HG03280 (cell line): ENCODE measurements at regions not wholly inside any gene's neighbourhood (a gene's known extent, or its start where the extent isn't known, plus 50 kb on each side); places are given as distances from the start of the nearest gene placed in this dataset.

ENCODE experiments used
- ATAC-seq: cut with Tn5 transposase; IDR thresholded peaks from one replicate; pipeline ENCODE4 v1.9.1; 2021; ENCODE audit warnings: mild to moderate bottlenecking, moderate library complexity; ENCODE audit not compliant: unreplicated experiment

- no peak for ATAC-seq
Measured at GRCh38 chr18:71798986-71799673, 745.0 kb downstream of the CBLN2 start.

GRCh38 chr18:71797554-71797953 is 746.6 kb downstream of the CBLN2 start:
- ATAC-seq: no peak

DNA sequence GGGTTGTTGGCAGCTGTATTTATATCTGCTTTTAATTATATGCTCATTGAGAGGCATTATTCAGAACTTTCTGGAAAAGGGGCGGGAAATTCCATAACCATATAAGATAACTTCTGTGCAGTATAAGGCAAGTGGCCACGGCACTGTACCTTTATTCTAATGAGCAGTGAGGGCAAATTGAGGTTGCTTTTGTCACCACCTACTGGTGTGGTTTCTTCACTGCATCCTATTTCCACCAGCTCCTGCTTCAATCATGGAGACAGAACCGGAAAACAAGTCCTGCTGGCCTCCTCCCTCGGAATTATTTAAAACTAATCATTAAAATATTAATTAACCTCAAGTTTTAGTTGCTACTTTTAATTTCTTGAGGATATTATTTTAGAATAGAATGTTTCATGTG is 759.4 kb downstream of the CBLN2 start:
- no peak for ATAC-seq

- ATAC-seq: no peak
Measured at GRCh38 chr18:71760541-71760940, 783.6 kb downstream of the CBLN2 start.

GRCh38 chr18:71754246-71754645 is 789.9 kb downstream of the CBLN2 start:
- ATAC-seq: no peak

DNA sequence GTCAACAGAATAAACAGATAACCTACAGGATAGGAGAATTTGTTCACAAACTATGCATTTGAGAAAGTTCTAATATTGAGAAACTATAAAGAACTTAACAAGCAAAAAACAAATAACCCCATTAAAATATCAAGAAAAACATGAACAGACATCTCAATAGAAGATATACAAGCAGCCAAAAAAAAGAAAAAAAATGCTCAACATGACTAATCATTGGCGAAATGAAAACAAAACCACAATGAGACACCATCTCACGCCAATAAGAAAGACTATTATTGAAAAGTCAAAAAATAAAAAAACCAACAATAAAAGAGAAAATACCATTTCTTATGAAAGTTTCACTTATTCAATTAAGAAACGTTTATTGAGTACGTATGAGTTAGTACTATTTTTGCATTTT is 800.5 kb downstream of the CBLN2 start:
- ATAC-seq: no peak

- no peak for ATAC-seq
Measured at GRCh38 chr18:71729611-71730010, 814.5 kb downstream of the CBLN2 start.

DNA sequence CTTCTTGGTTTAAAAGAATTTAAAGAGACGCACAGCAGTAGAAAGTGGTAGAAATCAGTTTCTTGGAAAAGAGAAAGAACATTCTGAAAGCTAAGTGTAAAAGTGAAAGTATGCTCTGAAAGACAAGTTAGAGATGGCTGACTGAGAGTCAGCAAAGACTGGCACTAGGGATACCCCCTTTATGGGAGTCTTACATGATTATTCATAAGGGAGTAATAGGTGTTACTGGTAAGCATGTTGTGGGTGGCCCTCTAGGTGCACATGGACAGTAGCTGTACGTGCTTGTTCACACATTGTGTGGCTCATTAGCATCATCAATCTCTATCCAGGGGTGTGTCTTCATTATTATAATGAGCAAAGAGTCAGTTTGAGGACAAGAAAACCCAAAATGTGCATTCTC is 816.2 kb downstream of the CBLN2 start:
- ATAC-seq: no peak

DNA sequence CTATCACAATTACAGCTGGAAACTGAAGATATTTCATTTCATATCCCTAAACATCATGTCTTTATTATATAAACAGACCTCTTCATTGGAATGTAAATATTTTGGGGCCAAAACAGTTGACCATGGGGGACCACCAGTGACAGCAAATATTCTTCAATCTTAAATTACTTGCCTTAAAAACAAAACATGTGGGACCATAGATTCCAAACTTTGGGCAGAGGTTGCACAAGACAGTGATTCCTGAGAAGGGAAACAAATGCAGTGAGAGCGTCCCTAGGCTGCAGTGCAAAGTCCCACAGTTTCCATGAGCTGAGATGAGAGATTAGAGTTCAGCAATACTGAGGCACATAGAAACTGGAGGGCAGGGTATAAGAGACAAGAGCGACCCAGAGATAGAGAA is 818.9 kb downstream of the CBLN2 start:
- no peak for ATAC-seq

DNA sequence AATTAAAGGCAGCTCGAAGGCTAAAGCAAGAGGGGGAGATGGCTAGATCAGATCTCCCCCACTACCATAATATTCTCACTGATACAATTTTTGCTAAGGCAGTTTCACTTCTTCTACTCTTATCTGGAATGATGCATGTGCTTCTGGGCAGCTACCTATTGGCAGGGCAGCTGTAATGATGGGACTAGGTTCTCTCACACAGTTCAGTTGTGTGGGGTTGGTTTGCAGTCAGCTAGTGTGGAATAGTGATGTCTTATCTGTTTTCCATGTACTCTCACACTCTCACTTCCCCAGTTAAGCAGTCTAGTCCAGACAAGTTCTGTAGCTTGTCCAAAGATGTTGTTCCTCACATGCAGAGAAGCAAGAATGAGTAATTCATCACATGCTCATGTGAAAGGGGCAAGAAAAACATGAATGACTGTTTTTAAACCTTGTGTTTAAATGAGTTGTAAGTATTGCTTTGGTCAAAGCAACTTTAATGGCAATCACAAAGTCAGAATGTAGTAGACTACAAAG is 836.1 kb downstream of the CBLN2 start:
- ATAC-seq: no peak

GRCh38 chr18:71707400-71707799 is 836.7 kb downstream of the CBLN2 start:
- ATAC-seq: no peak

- ATAC-seq: no peak
Measured at GRCh38 chr18:71689416-71690160, 854.6 kb downstream of the CBLN2 start.

DNA sequence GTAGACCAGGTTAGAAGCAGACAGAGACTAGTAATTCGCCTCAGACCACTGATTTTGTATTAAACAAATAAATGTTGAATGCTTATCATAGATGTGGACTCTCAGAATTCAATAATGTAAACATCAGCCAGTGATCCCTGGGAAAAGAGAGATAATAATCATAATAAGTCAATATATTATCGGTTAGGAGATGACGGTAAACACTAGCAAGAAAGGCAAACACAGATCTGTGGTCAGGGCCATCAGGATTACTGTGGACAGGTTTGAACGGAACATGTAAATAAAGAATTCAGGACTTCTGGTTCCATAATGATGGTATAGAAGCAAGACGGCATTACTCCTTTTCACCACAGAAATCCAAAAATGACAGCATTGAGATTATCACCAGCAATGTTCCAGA is 861.6 kb downstream of the CBLN2 start:
- ATAC-seq: no peak

GRCh38 chr18:71678144-71678543 is 866.0 kb downstream of the CBLN2 start:
- no peak for ATAC-seq

DNA sequence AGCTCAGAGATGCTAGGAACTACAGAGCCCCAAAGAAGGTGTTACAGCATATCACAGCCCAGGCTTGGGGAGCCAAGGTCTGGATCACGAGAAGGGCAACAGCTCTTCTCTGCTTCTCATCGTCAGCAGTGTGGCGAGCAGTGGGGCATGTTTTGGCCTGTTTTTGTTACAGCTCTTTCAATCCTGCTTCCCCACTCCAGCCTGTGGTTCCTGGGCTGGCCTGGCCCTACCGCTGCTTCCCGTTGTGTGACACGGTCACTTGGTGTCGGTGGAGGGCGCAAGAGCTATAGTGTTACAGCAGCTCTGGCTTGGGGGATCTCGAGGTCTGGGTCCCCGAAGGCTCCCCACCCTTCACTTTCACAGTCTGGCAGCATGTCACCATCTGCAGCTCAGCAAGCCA is 870.2 kb downstream of the CBLN2 start:
- ATAC-seq: no peak

GRCh38 chr18:71673498-71673897 is 870.6 kb downstream of the CBLN2 start:
- ATAC-seq: no peak

DNA sequence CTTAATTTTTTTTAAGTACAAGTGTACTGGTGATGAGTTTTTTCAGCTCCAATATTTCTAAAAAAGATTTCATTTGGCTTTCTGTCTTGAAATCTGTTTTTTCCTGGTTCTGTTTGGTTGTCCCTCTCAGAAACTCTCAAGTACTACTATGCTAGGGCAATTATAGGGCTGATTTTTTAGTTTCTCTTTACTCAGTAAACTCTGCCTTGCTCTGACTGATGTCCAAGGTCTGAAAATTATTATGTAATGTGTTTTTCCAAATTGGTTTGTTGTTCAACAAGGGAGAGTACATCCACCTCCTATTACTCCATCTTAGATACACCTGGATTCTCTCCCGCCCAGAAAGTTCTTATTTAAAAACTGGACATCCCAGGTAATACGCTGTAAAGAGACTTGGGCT is 877.7 kb downstream of the CBLN2 start:
- ATAC-seq: no peak

GRCh38 chr18:71665131-71665530 is 879.0 kb downstream of the CBLN2 start:
- ATAC-seq: no peak

GRCh38 chr18:71643822-71644221 is 900.3 kb downstream of the CBLN2 start:
- no peak for ATAC-seq

DNA sequence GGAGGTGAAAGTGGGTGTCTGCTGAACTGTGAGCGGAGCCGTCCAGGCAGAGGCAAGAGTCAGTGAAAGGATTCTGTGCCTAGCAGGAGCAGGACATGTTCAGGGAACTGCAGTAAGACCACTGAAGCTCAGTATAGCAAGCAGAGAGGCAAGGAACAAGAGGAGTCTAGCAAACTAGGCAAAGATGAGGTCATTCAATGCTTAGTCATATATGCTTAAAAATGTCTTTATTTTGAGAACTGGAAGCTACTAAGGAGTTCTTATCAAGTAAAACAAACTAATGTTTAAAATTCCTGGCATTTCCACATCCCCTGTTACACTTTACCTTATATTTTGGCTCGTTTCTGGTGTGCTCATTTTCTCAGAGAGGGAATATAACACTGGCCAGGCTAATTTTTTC is 913.4 kb downstream of the CBLN2 start:
- ATAC-seq: no peak

GRCh38 chr18:71625556-71626090 is 918.5 kb downstream of the CBLN2 start:
- no peak for ATAC-seq

- no peak for ATAC-seq
Measured at GRCh38 chr18:71598374-71598773, 945.8 kb downstream of the CBLN2 start.
